Loucy (cell line): ENCODE measurements at regions not wholly inside any gene's neighbourhood (a gene's known extent, or its start where the extent isn't known, plus 50 kb on each side); places are given as distances from the start of the nearest gene placed in this dataset.
"Not testable (repeated sequence)": the region's sequence is repeated elsewhere in the genome, so short reads cannot be mapped to it uniquely, and the experiment has no call there.

Source experiments
- H2AFZ ChIP-seq: fragments of 200-600 bp; sonication (generic); 2 replicates; pipeline ENCODE4 v1.6.0; 2016; ENCODE audit warnings: antibody characterized with exemption, mild to moderate bottlenecking, low read length, moderate library complexity
- H3F3A ChIP-seq: fragments of 200-600 bp; 2 replicates; pipeline ENCODE4 v1.6.0; 2016; ENCODE audit warnings: antibody characterized with exemption, low read depth, mild to moderate bottlenecking
- H3K27me3 ChIP-seq: fragments of 200-600 bp; sonication (generic); 2 replicates; pipeline ENCODE4 v1.6.1; 2014; ENCODE audit warnings: low read length, mild to moderate bottlenecking; ENCODE audit not compliant: insufficient read depth, poor library complexity, severe bottlenecking
- H3K36me3 ChIP-seq: fragments of 200-600 bp; sonication (generic); 2 replicates; pipeline ENCODE4 v1.6.1; 2016; ENCODE audit warnings: low read length; ENCODE audit not compliant: insufficient read depth
- H3K4me1 ChIP-seq: fragments of 200-600 bp; sonication (generic); 2 replicates; pipeline ENCODE4 v1.5.1; 2014; ENCODE audit warnings: low read length, mild to moderate bottlenecking; ENCODE audit not compliant: insufficient read depth, poor library complexity, severe bottlenecking
- H3K4me2 ChIP-seq: fragments of 200-600 bp; sonication (generic); 2 replicates; pipeline ENCODE4 v1.6.0; 2014; ENCODE audit warnings: antibody characterized with exemption, low read length, low read depth, mild to moderate bottlenecking; ENCODE audit not compliant: poor library complexity, severe bottlenecking
- H3K4me3 ChIP-seq: fragments of 200-600 bp; sonication (generic); 2 replicates; pipeline ENCODE4 v1.5.1; 2014; ENCODE audit warnings: low read length, mild to moderate bottlenecking, mixed read lengths; ENCODE audit not compliant: poor library complexity, severe bottlenecking
- H3K79me2 ChIP-seq: fragments of 200-600 bp; sonication (generic); 2 replicates; pipeline ENCODE4 v1.6.1; 2014; ENCODE audit warnings: low read length; ENCODE audit not compliant: insufficient read depth
- H3K9ac ChIP-seq: fragments of 200-600 bp; sonication (generic); 2 replicates; pipeline ENCODE4 v1.6.0; 2014; ENCODE audit warnings: mild to moderate bottlenecking, low read depth, low read length, moderate library complexity; ENCODE audit not compliant: poor library complexity, severe bottlenecking
- H3K9me2 ChIP-seq: fragments of 200-600 bp; sonication (generic); replicated peaks from 2 replicates; pipeline ENCODE4 v1.6.1; 2016; ENCODE audit warnings: low read depth, low read length, mixed read lengths
- H3K9me3 ChIP-seq: fragments of 200-600 bp; sonication (generic); 2 replicates; pipeline ENCODE4 v1.6.1; 2014; ENCODE audit warnings: mild to moderate bottlenecking, antibody characterized with exemption, low read length, low read depth; ENCODE audit not compliant: insufficient read depth
- H4K20me1 ChIP-seq: fragments of 200-600 bp; sonication (generic); 2 replicates; pipeline ENCODE4 v1.6.0; 2014; ENCODE audit warnings: antibody characterized with exemption, low read length, mild to moderate bottlenecking; ENCODE audit not compliant: insufficient read depth, poor library complexity, severe bottlenecking
- EZH2phosphoT487 ChIP-seq: fragments of 200-600 bp; IDR thresholded peaks from 2 replicates; pipeline ENCODE4 v1.6.1; 2018; ENCODE audit warnings: antibody characterized with exemption, mild to moderate bottlenecking, moderate library complexity, borderline replicate concordance
- TF ChIP-seq, protein P1 (sequence below): fragments of 200-600 bp; sonication (generic); conservative IDR thresholded peaks from 2 replicates; pipeline ENCODE4 v1.5.1; 2014; ENCODE audit warnings: mild to moderate bottlenecking, antibody characterized with exemption, low read length

DNA sequence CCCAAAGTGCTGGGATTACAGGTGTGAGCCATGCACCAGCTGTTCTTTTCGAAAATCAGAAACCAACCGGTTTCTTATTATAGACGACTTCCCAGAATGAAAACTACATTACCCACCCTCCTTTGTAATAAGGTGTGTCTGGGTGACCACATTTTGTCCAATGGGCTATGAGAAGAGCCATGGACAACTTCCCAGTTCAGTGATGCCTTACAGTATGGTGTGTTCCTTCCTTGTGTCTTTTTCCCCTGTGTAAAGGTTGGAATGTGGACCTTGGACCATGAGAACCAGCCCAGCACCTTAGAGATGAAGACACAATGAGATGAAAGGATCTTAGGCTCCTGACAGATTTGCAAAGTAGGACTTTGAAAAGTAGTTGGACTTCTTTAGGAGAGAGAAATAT lies 85.0 kb upstream of the ATF7IP2 start:
- no peak overlapping the region for H3K4me3 ChIP-seq
- no peaks in the 10 kb centered on the region for H3K79me2 ChIP-seq
- no peaks in the 10 kb centered on the region for H4K20me1 ChIP-seq
- H3K4me2 ChIP-seq, result no peak overlapping the region
- no peak for TF ChIP-seq EZH2phosphoT487
- TF ChIP-seq, protein P1, sequence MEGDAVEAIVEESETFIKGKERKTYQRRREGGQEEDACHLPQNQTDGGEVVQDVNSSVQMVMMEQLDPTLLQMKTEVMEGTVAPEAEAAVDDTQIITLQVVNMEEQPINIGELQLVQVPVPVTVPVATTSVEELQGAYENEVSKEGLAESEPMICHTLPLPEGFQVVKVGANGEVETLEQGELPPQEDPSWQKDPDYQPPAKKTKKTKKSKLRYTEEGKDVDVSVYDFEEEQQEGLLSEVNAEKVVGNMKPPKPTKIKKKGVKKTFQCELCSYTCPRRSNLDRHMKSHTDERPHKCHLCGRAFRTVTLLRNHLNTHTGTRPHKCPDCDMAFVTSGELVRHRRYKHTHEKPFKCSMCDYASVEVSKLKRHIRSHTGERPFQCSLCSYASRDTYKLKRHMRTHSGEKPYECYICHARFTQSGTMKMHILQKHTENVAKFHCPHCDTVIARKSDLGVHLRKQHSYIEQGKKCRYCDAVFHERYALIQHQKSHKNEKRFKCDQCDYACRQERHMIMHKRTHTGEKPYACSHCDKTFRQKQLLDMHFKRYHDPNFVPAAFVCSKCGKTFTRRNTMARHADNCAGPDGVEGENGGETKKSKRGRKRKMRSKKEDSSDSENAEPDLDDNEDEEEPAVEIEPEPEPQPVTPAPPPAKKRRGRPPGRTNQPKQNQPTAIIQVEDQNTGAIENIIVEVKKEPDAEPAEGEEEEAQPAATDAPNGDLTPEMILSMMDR, result no peak
- H3K9me2 ChIP-seq, result no peaks in the 10 kb centered on the region
- no peaks in the 10 kb centered on the region for H3K4me1 ChIP-seq
- H3K9ac ChIP-seq, result no peak overlapping the region
- H2AFZ ChIP-seq, result no peak overlapping the region
- no peaks in the 10 kb centered on the region for H3K27me3 ChIP-seq
- no peaks in the 10 kb centered on the region for H3F3A ChIP-seq
- no peaks in the 10 kb centered on the region for H3K36me3 ChIP-seq
- H3K9me3 ChIP-seq, result no peaks in the 10 kb centered on the region

DNA sequence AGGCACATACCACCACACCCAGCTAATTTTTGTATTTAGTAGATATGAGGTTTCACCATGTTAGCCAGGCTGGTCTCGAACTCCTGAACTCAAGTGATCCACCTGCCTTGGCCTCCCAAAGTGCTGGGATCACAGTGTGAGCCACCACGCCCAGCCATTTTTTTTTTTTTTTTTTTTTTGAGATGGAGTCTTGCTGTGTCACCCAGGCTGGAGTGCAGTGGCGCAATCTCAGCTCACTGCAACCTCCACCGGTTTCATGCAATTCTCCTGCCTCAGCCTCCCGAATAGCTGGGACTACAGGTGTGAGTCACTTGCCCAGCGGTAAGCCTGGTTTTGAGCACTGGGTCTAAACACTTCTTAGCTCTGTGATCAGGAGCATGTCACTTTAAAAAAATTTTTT lies 84.3 kb upstream of the ATF7IP2 start:
- not testable (repeated sequence) for H3K9me2 ChIP-seq, H4K20me1 ChIP-seq, H3K4me3 ChIP-seq, H3K79me2 ChIP-seq, H3K4me2 ChIP-seq, H3K27me3 ChIP-seq, H3K9ac ChIP-seq, H3K9me3 ChIP-seq, H2AFZ ChIP-seq, H3K4me1 ChIP-seq, H3K36me3 ChIP-seq, H3F3A ChIP-seq

DNA sequence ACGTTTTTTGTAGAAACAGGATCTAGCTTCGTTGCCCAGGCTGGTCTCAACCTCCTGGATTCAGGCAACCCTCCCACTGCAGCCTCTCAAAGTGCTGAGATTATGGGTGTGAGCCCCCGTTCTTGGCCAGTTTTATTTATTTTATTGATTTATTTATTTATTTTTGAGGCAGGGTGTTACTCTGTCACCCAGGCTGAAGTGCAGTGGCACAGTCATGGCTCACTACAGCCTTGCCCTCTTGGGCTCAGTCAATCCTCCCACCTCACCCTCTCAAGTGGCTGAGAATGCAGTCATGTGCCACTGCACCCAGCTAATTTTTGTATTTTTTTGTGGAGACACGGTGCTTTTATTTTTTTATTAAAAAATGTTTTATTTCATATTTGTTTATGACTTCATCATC lies 79.9 kb upstream of the ATF7IP2 start:
- TF ChIP-seq EZH2phosphoT487, result no peak
- TF ChIP-seq, protein P1, result no peak
- Histone ChIP-seq H3K4me2 (no peak overlapping the region), H3K27me3 (no peaks in the 10 kb centered on the region), H3K9ac (no peak overlapping the region), H3K4me3 (no peak overlapping the region), H3K36me3 (no peaks in the 10 kb centered on the region), H2AFZ (no peak overlapping the region), H3K4me1 (no peaks in the 10 kb centered on the region), H3K9me2 (no peaks in the 10 kb centered on the region), H4K20me1 (no peaks in the 10 kb centered on the region), H3K9me3 (no peaks in the 10 kb centered on the region), H3F3A (no peaks in the 10 kb centered on the region), H3K79me2 (no peaks in the 10 kb centered on the region)

DNA sequence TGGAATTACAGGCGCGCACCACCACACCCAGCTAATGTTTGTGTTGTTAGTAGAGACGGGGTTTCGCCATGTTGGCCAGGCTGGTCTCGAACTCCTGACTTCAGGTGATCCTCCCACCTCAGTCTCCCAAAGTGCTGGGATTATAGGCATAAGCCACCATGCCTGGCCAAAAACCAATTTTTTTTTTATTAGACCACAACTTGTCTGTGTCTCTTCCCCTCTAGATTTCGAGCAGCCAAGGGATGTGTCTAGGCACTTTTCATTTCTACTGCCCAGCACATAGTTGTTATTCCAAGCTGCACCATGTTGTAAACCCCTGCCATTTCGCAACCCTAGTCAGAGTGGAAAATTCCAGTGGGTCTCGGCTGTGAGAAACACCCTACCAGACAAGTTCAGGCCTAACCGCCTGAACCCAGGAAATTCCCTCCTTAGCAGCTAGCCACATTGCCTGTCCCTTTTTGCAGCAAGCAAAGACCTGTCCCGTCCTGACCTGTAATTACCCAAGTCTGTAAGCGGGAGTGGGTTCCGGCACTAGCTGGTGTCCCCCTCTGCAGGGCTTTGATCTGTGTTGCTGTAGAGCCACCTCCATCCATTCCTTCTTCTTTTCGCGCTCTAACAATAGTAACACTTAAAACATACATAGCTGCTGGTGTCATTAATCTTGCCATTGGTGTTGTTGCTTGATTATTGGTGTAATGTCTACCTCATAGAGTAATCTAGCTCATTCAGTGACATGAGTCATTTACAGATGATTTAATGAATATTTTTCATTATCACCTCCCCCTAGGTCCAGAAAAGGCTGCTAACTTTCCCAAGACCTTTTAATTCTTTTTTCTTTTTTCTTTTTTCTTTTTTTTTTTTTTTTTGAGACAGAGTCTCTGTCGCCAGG lies 77.3 kb upstream of the ATF7IP2 start:
- Histone ChIP-seq H3K4me2 (no peak overlapping the region), H3K4me1 (no peaks in the 10 kb centered on the region), H3K9me3 (no peaks in the 10 kb centered on the region), H3K9ac (no peak overlapping the region), H3F3A (no peaks in the 10 kb centered on the region), H3K36me3 (no peaks in the 10 kb centered on the region), H3K9me2 (no peaks in the 10 kb centered on the region), H3K4me3 (no peak overlapping the region), H4K20me1 (no peaks in the 10 kb centered on the region), H2AFZ (no peak overlapping the region), H3K79me2 (no peaks in the 10 kb centered on the region), H3K27me3 (no peaks in the 10 kb centered on the region)
- TF ChIP-seq, protein P1, result no peak
- no peak for TF ChIP-seq EZH2phosphoT487
